HEK293T (cell line): ENCODE measurements at regions not wholly inside any gene's neighbourhood (a gene's known extent, or its start where the extent isn't known, plus 50 kb on each side); places are given as distances from the start of the nearest gene placed in this dataset.
"Not testable (repeated sequence)": the region's sequence is repeated elsewhere in the genome, so short reads cannot be mapped to it uniquely, and the experiment has no call there.

Source experiments
- CTCF ChIA-PET: fragments of 350-600 bp; formaldehyde crosslinking; extraction: SDS; loops from one replicate; lab custom pipeline; 2021; ENCODE audit warnings: antibody characterized with exemption, inconsistent platforms; lab: Yijun Ruan, JAX
- POLR2A ChIA-PET: fragments of 350-600 bp; formaldehyde crosslinking; extraction: SDS; loops from one replicate; lab custom pipeline; 2020; ENCODE audit warnings: antibody characterized with exemption, inconsistent platforms; lab: Yijun Ruan, JAX
- DNase-seq: peaks from one replicate; pipeline ENCODE4 v3.0.0; 2012; ENCODE audit warnings: mixed read lengths; ENCODE audit errors: extremely low spot score
- ARNT ChIP-seq: fragments of 450-650 bp; IDR thresholded peaks from 2 replicates; pipeline ENCODE4 v1.6.1; 2017; ENCODE audit warnings: mild to moderate bottlenecking
- BHLHE40 ChIP-seq: fragments of 450-650 bp; IDR thresholded peaks from 2 replicates; pipeline ENCODE4 v1.6.1; 2016; ENCODE audit warnings: mild to moderate bottlenecking, moderate library complexity, borderline replicate concordance
- CTBP1 ChIP-seq: fragments of 450-650 bp; IDR thresholded peaks from 2 replicates; pipeline ENCODE4 v1.6.1; 2016; ENCODE audit warnings: borderline replicate concordance
- ELF4 ChIP-seq: fragments of 450-650 bp; IDR thresholded peaks from 2 replicates; pipeline ENCODE4 v1.6.1; 2017; ENCODE audit warnings: antibody characterized with exemption
- FOXA1 ChIP-seq: fragments of 450-650 bp; IDR thresholded peaks from 2 replicates; pipeline ENCODE4 v1.6.1; 2016; ENCODE audit warnings: mild to moderate bottlenecking
- FOXK2 ChIP-seq: fragments of 450-650 bp; IDR thresholded peaks from 2 replicates; pipeline ENCODE4 v1.6.1; 2016; ENCODE audit warnings: mild to moderate bottlenecking
- FOXM1 ChIP-seq: fragments of 450-650 bp; IDR thresholded peaks from 2 replicates; pipeline ENCODE4 v1.6.1; 2017; ENCODE audit warnings: mild to moderate bottlenecking, borderline replicate concordance
- HDGF ChIP-seq: fragments of 450-650 bp; IDR thresholded peaks from 2 replicates; pipeline ENCODE4 v1.6.1; 2017; ENCODE audit warnings: antibody characterized with exemption, borderline replicate concordance
- L3MBTL2 ChIP-seq: fragments of 450-650 bp; conservative IDR thresholded peaks from 2 replicates; pipeline ENCODE4 v1.6.1; 2016; ENCODE audit warnings: mild to moderate bottlenecking
- LEF1 ChIP-seq: fragments of 450-650 bp; IDR thresholded peaks from 2 replicates; pipeline ENCODE4 v1.6.1; 2017; ENCODE audit warnings: mild to moderate bottlenecking, borderline replicate concordance
- NFRKB ChIP-seq: fragments of 450-650 bp; IDR thresholded peaks from 2 replicates; pipeline ENCODE4 v1.6.1; 2016; ENCODE audit warnings: mild to moderate bottlenecking, moderate library complexity
- SP1 ChIP-seq: fragments of 450-650 bp; IDR thresholded peaks from 2 replicates; pipeline ENCODE4 v1.6.1; 2017
- SUZ12 ChIP-seq: fragments of 450-650 bp; IDR thresholded peaks from 2 replicates; pipeline ENCODE4 v1.6.1; 2016; ENCODE audit warnings: mild to moderate bottlenecking
- TARDBP ChIP-seq: fragments of 450-650 bp; IDR thresholded peaks from 2 replicates; pipeline ENCODE4 v1.6.1; 2016
- ZNF384 ChIP-seq: fragments of 450-650 bp; IDR thresholded peaks from 2 replicates; pipeline ENCODE4 v1.6.1; 2016
- TF ChIP-seq, protein P1 (sequence below): fragments of 450-650 bp; IDR thresholded peaks from 2 replicates; pipeline ENCODE4 v1.6.1; 2016

DNA sequence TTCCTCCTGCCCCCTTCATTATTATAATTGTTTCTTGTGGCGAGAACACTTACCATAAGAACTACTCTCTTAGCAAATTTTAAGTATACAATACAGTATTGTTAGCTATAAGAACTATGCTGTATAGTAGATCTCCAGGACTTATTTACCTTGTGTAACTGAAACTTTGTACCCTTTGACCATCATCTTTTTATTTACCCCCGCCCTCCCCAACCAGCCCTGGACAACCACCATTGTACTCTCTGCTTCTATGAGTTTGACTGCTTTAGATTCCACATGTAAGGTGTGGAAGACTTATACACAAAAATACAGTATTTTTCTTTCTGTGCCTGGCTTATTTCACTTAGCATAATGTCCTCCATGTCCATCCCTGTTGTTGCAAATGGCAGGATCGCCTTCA is 161.1 kb downstream of the PHF8 start:
- ChIA-PET POLR2A (no interaction called here), CTCF (no interaction called here)
- no peak for DNase-seq
- TF ChIP-seq TARDBP = no peak
- TF ChIP-seq FOXK2 = no peak
- TF ChIP-seq SP1 = no peak
- no peak for TF ChIP-seq FOXA1
- TF ChIP-seq BHLHE40 = no peak
- TF ChIP-seq LEF1 = no peak
- no peak for TF ChIP-seq L3MBTL2
- no peak for TF ChIP-seq NFRKB
- no peak for TF ChIP-seq FOXM1
- TF ChIP-seq ARNT = no peak
- TF ChIP-seq ELF4 = no peak
- no peak for TF ChIP-seq HDGF
- no peak for TF ChIP-seq SUZ12
- TF ChIP-seq, protein P1, sequence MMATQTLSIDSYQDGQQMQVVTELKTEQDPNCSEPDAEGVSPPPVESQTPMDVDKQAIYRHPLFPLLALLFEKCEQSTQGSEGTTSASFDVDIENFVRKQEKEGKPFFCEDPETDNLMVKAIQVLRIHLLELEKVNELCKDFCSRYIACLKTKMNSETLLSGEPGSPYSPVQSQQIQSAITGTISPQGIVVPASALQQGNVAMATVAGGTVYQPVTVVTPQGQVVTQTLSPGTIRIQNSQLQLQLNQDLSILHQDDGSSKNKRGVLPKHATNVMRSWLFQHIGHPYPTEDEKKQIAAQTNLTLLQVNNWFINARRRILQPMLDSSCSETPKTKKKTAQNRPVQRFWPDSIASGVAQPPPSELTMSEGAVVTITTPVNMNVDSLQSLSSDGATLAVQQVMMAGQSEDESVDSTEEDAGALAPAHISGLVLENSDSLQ = no peak
- TF ChIP-seq CTBP1 = no peak
- TF ChIP-seq ZNF384 = no peak

GRCh38 chrX:53882331-53882730 is 161.9 kb downstream of the PHF8 start:
- no peak for DNase-seq
- ChIA-PET POLR2A (no interaction called here), CTCF (no interaction called here)
- TF ChIP-seq FOXK2 (no peak), LEF1 (no peak), ZNF384 (no peak), FOXA1 (no peak)
- TF ChIP-seq, protein P1 = no peak

DNA sequence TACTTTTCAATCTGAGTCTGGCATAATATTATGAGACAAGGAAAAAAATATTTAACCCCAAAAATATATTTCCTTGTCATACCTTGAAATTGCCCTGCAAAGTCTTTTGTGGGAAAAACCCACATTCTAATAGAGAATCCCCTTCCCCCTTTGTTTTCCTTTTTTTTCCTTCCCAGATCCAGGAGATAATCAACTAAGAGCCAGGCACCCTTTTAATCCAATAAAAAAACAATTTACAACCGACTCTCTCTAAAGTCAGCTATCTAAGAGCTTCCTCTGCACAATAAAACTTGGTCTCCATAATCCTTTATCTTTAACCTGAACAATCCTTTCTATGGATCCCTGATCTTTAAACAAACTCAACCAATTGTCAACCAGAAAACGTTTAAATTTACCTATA is 163.5 kb downstream of the PHF8 start:
- CTCF ChIA-PET, DNase-seq, POLR2A ChIA-PET: not testable (repeated sequence)

- ChIA-PET CTCF (no interaction called here), POLR2A (no interaction called here)
These were observed 173.4 kb upstream of the HUWE1 start for GRCh38 chrX:53859890-53860289.

DNA sequence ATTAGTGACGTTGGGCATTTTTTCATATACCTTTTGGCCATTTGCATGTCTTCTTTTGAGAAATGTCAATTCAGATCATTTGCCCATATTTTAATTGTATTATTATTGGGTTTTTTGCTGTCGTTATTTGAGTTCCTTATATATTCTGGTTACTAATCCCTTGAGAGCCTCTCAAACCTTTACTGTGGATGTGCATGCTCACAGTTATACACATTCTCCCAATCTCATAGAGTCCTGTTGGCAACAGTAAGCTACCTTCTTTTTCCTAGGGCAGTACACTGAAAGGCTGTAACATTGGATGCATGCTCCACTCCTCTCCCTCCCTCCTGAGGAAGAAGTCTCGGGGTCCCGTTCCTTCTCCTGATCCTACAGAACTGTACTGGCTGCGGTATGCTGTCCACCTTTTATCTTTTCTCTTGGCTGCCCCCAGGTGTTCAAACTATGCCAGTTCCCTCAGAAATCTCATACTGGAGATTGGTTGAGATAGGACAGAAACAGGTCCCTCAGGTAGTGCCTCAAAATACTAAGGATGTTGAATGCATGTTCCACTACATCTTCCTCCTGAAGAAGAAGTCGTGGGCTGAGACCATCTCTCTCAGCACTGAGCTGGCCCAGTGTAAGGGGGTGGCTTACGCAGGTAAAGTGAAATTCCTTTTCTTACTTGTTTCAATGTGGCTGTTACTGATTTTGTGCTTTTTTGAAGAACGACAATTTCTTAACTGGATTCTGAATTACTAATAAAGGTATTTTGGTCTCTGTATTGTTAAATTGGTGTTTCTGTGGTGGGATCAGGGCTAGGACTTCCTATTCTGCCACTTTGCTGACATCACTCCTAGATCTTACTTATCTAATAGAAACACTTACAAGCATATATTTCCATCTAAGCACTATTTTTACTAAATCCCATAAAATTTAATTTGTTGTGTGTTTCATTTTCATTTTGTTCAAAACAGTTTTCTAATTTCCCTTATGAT is 145.4 kb upstream of the HUWE1 start:
- TF ChIP-seq ELF4 (no peak), LEF1 (no peak), NFRKB (no peak), ARNT (no peak), TARDBP (no peak), SUZ12 (no peak), SP1 (no peak)
- ChIA-PET POLR2A (interaction anchor here (1.4 kb wide), 1 partner anchor 148 kb away, joined by 3 read pairs; no protein-coding TSS in a partner anchor), CTCF (interaction anchor here (0.6 to 0.7 kb wide), 2 partner anchors 37 to 63 kb away, joined by 3 read pairs; no protein-coding TSS in a partner anchor)
- DNase-seq = peak; percentile 61

More at GRCh38 chrX:53859890-53860289, 173.4 kb upstream of the HUWE1 start:
- TF ChIP-seq NFRKB (no peak), HDGF (no peak), ELF4 (no peak), TARDBP (no peak), SUZ12 (no peak), LEF1 (no peak), L3MBTL2 (no peak), ARNT (no peak), FOXM1 (no peak), FOXK2 (no peak), FOXA1 (no peak), SP1 (no peak)
- TF ChIP-seq, protein P1 = no peak
- no peak for DNase-seq

DNA sequence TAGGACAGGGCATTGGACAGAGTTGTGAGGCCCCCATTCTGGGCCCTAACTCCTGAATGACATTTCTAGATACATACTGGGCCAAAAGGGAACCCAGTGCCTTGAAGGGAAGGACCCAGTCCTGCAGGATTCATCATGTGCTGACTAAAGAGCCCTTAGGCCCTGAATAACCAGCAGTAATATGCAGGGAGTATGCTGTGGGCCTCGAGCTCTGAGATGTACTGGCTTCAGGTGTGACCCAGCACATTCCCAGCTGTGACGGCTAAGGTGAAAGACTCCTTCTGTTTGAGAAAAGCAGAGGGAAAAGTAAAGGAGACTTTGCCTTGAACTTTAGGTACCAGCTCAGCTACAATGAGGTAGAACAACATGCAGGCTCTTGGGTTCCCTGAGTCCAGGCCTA is 138.2 kb upstream of the HUWE1 start:
- no peak for DNase-seq
- POLR2A ChIA-PET = interaction anchor here (0.9 to 1.7 kb wide), 2 partner anchors 140 to 142 kb away, joined by 3 to 4 read pairs; no protein-coding TSS in a partner anchor
- CTCF ChIA-PET = no interaction called here
- TF ChIP-seq HDGF (no peak), FOXM1 (no peak), NFRKB (no peak), TARDBP (no peak), ELF4 (no peak), SUZ12 (no peak), LEF1 (no peak), SP1 (no peak), ARNT (no peak), L3MBTL2 (no peak), CTBP1 (no peak), BHLHE40 (no peak), FOXA1 (no peak), ZNF384 (no peak), FOXK2 (no peak)
- TF ChIP-seq, protein P1 = no peak

GRCh38 chrX:53818115-53818514 is 131.6 kb upstream of the HUWE1 start:
- POLR2A ChIA-PET, CTCF ChIA-PET, DNase-seq: not testable (repeated sequence)
